OCI-M2 (cell line): ENCODE measurements at regions not wholly inside any gene's neighbourhood (a gene's known extent, or its start where the extent isn't known, plus 50 kb on each side); places are given as distances from the start of the nearest gene placed in this dataset.
"Not testable (repeated sequence)": the region's sequence is repeated elsewhere in the genome, so short reads cannot be mapped to it uniquely, and the experiment has no call there.

Source experiments
- DNase-seq: peaks from one replicate; lab custom pipeline; 2025; ENCODE audit not compliant: unreplicated experiment; lab: John Stamatoyannopoulos, UW

GRCh38 chr14:49031710-49032109, 554.5 kb downstream of the RPS29 start:
- DNase-seq, result not testable (repeated sequence)

GRCh38 chr14:49019467-49020115, 566.6 kb downstream of the RPS29 start:
- DNase-seq, result no peak

GRCh38 chr14:49017447-49017846, 568.7 kb downstream of the RPS29 start:
- DNase-seq, result no peak

- no peak for DNase-seq
Measured at GRCh38 chr14:49016381-49016780, 569.8 kb downstream of the RPS29 start.

DNA sequence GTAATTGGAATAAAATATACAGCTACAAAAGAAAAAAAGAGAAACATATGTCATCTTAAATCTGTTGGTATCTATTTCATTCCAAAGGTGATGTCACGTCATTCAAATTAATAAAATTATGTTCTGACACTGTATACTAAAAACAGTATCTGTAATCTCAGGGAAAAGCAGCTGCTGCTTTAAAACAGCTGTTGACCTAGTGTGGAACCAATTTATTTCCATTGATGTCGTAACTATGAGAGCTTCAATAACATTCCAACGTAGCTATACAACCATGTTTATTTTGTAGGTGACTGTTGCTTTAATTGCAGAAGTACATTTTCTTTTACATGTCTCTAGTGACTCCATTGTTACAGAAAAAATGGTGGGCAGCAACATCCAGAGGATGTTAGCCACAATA, 571.7 kb downstream of the RPS29 start:
- no peak for DNase-seq

DNA sequence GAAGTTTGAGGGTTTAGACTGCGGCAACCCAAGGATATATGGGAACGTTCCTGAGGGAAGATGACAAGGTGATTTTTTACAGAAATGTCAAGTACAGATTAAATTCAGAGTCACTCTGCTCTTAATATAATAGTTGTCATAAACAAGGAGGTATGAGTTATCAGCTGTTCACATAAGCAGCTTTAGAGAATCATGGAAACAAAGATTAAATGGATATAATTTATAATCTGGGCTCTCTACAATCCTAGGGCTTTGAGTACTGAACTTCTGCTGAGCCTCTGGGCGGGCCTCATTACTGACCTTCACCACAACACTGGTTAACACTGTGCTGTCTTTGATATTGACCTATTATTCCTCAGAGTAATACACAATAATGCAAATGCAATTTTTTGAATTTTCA, 577.8 kb downstream of the RPS29 start:
- DNase-seq, result no peak

DNA sequence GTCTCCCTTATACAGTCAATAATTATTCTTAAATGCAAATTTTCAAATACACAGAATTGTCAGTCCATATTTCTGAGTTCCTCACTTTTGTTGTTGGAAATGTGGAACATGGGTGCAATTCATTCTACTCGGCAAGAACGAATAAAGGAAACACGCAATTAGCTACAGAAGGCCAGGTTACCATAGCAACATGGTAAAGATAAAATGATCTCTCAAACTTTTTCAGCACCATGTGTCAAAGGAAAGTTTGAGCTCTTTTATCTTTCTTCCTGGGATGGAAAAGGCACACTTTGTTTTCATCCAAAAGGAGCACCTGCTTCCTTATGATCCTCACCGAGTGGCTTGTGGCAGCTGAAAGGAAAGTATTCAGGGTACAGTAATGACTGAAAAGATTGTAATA, 595.0 kb downstream of the RPS29 start:
- no peak for DNase-seq

DNA sequence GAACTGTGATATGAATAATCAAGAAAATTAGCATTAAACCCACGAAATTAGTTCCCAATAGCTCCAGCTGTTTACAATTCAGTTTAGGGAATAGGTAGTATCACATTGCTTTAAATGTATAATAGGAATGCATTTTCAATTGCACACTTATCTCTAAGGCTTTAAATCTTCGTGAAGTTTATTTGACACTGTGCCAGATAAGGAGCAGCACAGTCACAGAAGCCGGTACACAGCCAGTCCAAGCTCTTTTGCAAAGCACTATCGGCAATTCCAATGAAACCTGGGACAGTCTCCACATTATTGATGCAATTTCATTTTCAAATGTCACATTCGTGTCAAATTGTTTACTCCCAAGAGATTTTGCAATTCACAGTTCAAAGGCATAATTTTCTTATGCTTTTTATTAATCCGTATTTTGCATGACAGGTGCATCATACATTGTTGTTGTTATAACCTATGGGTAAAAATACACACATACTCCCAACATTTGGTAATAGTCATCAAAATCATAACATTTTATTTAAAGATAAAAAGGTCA, 602.8 kb downstream of the RPS29 start:
- no peak for DNase-seq

- DNase-seq, result no peak
Measured at GRCh38 chr14:48974994-48975393, 611.2 kb downstream of the RPS29 start.

GRCh38 chr14:48973151-48973550, 613.0 kb downstream of the RPS29 start:
- no peak for DNase-seq

- DNase-seq, result no peak
Measured at GRCh38 chr14:48970943-48971342, 615.2 kb downstream of the RPS29 start.

- DNase-seq, result no peak
Measured at GRCh38 chr14:48967419-48967818, 618.8 kb downstream of the RPS29 start.

- no peak for DNase-seq
Measured at GRCh38 chr14:48963231-48963790, 622.9 kb downstream of the RPS29 start.

DNA sequence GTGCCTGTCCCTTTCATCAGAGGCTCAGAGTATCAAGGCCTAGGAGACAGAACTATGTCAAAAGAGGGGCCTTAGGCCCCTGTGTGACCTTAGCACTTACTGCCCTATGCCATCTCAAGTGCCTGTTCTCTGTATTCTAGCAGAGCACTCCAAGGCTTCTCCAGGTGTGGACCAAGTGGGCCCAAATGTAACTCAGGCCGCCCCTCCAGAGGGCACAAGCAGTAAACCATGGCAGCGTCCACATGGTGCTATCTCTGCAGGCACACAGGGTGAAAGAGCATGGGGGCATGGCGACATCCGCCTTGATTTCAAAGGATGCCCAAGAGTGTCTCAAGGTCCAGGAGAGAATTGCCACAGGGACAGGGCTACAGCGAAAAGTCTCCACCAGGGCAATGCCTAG, 628.7 kb downstream of the RPS29 start:
- no peak for DNase-seq

- no peak for DNase-seq
Measured at GRCh38 chr14:48955857-48956256, 630.3 kb downstream of the RPS29 start.

DNA sequence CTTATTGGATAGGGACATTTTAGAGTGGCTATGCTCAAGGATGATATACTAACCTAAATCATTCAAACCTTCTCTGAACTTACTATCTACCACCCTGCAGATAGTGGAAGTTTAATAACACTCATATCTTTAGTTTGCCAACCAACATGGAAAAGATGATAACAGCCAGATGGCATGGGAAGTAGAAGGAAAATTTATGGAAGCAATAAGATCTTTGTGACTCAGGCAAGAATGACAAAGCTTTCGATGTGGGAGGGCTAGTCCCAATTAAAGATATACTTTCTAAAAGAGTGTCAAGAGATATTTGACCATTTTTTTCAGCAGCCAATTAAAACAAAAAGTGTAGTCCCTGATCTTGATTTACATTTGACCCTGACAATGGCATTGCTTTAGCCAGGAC, 631.7 kb downstream of the RPS29 start:
- no peak for DNase-seq

DNA sequence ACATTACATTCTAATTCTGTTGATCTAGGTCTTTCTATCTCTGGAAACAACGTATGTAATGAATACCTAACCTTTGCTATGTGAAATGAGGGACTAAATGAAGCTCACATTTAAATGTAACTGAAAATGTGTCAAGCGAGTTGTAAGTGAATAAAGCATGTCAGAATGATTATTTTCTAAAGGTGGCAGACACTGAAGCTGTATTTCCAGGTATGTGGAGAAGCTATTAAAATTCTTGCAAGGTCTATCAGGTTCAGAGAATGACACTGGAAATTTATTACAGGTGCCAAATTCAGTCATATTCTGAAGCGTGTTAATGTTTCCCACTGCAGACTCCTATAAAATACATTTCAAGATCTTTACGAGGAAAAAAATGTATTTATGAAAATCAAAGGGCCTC, 641.4 kb downstream of the RPS29 start:
- no peak for DNase-seq

DNA sequence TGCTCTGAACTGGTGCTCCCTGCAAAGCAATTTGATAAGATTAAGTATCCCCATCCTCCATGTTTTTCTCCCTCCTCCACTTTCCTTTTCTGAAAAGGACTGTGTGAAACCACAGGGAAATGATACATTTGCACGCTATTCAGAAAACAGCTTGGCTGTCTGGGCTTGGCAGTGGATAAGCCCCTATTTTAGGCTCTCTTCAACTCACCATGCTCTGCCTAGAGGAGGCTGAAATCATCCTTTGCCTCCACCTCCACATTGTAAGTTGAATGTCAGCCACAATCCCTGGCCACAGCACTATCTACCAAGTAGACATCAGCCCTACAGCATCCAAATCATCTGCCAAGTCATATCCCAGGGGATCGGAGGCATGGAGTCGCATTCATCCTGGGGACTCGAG, 642.3 kb downstream of the RPS29 start:
- no peak for DNase-seq

- no peak for DNase-seq
Measured at GRCh38 chr14:48937541-48938195, 648.5 kb downstream of the RPS29 start.

GRCh38 chr14:48936849-48937248, 649.3 kb downstream of the RPS29 start:
- DNase-seq, result no peak

GRCh38 chr14:48936362-48936761, 649.8 kb downstream of the RPS29 start:
- no peak for DNase-seq

DNA sequence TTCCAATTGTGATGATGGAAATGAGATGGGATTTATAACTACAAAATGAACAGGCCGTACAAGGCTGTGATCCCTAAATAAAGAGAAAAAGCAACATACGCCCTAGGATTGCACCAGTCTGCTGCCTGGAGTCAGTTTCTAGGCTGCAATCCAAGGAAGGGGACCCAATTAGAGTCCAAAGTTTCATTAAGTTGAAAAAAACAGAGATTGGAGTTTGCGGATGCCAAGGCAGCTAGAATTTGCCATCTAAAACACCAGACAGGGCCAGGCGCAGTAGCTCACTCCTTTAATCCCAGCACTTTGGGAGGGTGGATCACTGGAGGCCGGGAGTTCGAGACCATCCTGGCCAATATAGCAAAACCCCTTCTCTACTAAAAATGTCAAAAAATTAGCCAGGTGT, 661.0 kb downstream of the RPS29 start:
- no peak for DNase-seq
